ENCODE measurements at regions not wholly inside any gene's neighbourhood (a gene's known extent, or its start where the extent isn't known, plus 50 kb on each side); places are given as distances from the start of the nearest gene placed in this dataset.

- TF ChIP-seq CTCF (IDR thresholded peaks at IDR 0.05) (no peak), POLR2A (IDR thresholded peaks at IDR 0.05) (no peak)
Measured at GRCh38 chr12:67077617-67078016, 191.5 kb upstream of the CAND1 start.
